T-cell (primary cell): ENCODE measurements at regions not wholly inside any gene's neighbourhood (a gene's known extent, or its start where the extent isn't known, plus 50 kb on each side); places are given as distances from the start of the nearest gene placed in this dataset.
"Not testable (repeated sequence)": the region's sequence is repeated elsewhere in the genome, so short reads cannot be mapped to it uniquely, and the experiment has no call there.

ENCODE experiments used
- ATAC-seq, 4 experiments: fragments of 200-7000 bp in 3 of 4; fragments of 150-1000 bp in 1 of 4; cut with Tn5 transposase; replicated peaks in 1 of 4; 1 replicate in 3 of 4; 2 replicates in 1 of 4; pipeline ENCODE4 v1.10.0; 2021; ENCODE audit warnings: moderate library complexity in 3 of 4, mild to moderate bottlenecking in 2 of 4, moderate number of reproducible peaks in 1 of 4
- CTCF ChIA-PET, 2 donors: fragments of 300-600 bp; sonication (Branson Sonifier 250); formaldehyde crosslinking; loops; one replicate each; lab custom pipeline; 2022; ENCODE audit warnings: antibody characterized with exemption in 2 of 2; lab: Charles Lee
- POLR2A ChIA-PET, 2 donors: fragments of 300-600 bp; sonication (Branson Sonifier 250); formaldehyde crosslinking; loops; one replicate each; lab custom pipeline; 2022; ENCODE audit warnings: antibody characterized with exemption in 2 of 2; lab: Charles Lee
- DNase-seq, 35 experiments: peaks; one replicate each; pipeline versions ENCODE4 v3.0.0 to v3.0.0-alpha.2; 2013 to 2023
- H3K27ac ChIP-seq: one replicate; pipeline ENCODE4 v1.5.1; 2013; ENCODE audit warnings: low read length
- H3K27me3 ChIP-seq, 2 experiments: replicated peaks in 1 of 2; 1 replicate in 1 of 2; 2 replicates in 1 of 2; pipeline versions ENCODE4 v1.6.1 to v1.7.0; 2013; ENCODE audit warnings: low read length in 1 of 2, mixed read lengths in 1 of 2; ENCODE audit not compliant: control insufficient read depth in 2 of 2, insufficient read depth in 2 of 2; ENCODE audit errors: extremely low read depth in 1 of 2
- H3K36me3 ChIP-seq, 2 donors: 1 replicate in 1 of 2; 2 replicates in 1 of 2; pipeline versions ENCODE4 v1.6.1 to v1.7.0; 2013; ENCODE audit warnings: low read length in 1 of 2; ENCODE audit not compliant: control insufficient read depth in 2 of 2, insufficient read depth in 1 of 2; ENCODE audit errors: extremely low read depth in 1 of 2
- H3K4me1 ChIP-seq, 2 experiments: 1 replicate in 1 of 2; 2 replicates in 1 of 2; pipeline versions ENCODE4 v1.6.1 to v1.7.0; 2013; ENCODE audit warnings: low read length in 2 of 2, mixed read lengths in 1 of 2; ENCODE audit not compliant: insufficient read depth in 2 of 2, control insufficient read depth in 1 of 2; ENCODE audit errors: extremely low read depth in 1 of 2
- H3K4me3 ChIP-seq, 2 donors: 1 replicate in 1 of 2; 2 replicates in 1 of 2; pipeline versions ENCODE4 v1.5.1 to v1.7.0; 2013; ENCODE audit warnings: mild to moderate bottlenecking in 2 of 2, low read length in 1 of 2, moderate library complexity in 1 of 2; ENCODE audit not compliant: control insufficient read depth in 1 of 2; ENCODE audit errors: extremely low read depth in 1 of 2
- H3K9me3 ChIP-seq: 2 replicates; pipeline ENCODE4 v1.7.0; 2013
- H3K27ac Mint-ChIP-seq, 2 donors: one replicate each; pipeline ENCODE4 v1.8.0; 2020 to 2021; ENCODE audit warnings: mild to moderate bottlenecking in 2 of 2, mixed read lengths in 2 of 2
- H3K27me3 Mint-ChIP-seq, 2 donors: one replicate each; pipeline ENCODE4 v1.8.0; 2021 to 2022; ENCODE audit warnings: mixed read lengths in 2 of 2
- H3K36me3 Mint-ChIP-seq: one replicate; pipeline ENCODE4 v1.8.0; 2021; ENCODE audit warnings: mixed read lengths
- H3K4me1 Mint-ChIP-seq, 3 donors: one replicate each; pipeline ENCODE4 v1.8.0; 2020 to 2022; ENCODE audit warnings: mixed read lengths in 3 of 3, mild to moderate bottlenecking in 1 of 3
- H3K4me3 Mint-ChIP-seq, 3 donors: one replicate each; pipeline ENCODE4 v1.8.0; 2020 to 2022; ENCODE audit warnings: mild to moderate bottlenecking in 3 of 3, mixed read lengths in 3 of 3, moderate library complexity in 3 of 3
- H3K9me3 Mint-ChIP-seq, 3 donors: one replicate each; pipeline ENCODE4 v1.8.0; 2020 to 2022; ENCODE audit warnings: mixed read lengths in 3 of 3
- WGBS: methylation state at CpG from one replicate; pipeline ENCODE4 v1.1.5; 2013; ENCODE audit warnings: missing lambda C conversion rate; ENCODE audit not compliant: insufficient coverage; 5-methylcytosine and 5-hydroxymethylcytosine counted together

DNA sequence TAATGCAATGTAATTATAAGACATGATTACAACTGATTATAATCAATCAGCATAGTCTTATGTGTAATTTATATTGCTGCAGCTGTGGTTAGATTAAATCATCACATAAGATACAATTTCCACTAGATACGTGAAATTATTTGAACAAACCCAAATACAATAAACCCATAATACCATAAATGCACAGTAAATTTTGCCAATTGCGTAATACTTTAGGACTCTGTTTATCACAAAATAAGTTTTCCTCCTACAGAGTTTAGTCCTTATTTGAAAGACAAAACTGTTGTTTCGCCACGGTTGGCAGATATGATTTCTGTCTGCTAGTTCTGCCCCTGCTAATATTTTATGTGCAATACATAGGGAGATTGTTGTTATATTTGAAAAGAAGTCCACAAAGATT lies 895.9 kb upstream of the ADGRL4 start:
- CTCF ChIA-PET: no interaction called here
- H3K4me1 ChIP-seq: no peaks in the 10 kb centered on the region

GRCh38 chr1:79899914-79900313 lies 893.4 kb upstream of the ADGRL4 start:
- WGBS: 63% methylated on average over 3 of the region's 4 CpGs
- ATAC-seq: no peak
- Mint-ChIP-seq H3K9me3 (peaks cover 12 to 25% (median 15%) of the 10 kb centered on the region in 3 donors), H3K4me3 (no peak overlapping the region), H3K4me1 (no peaks in the 10 kb centered on the region), H3K27me3 (no peaks in the 10 kb centered on the region), H3K36me3 (no peaks in the 10 kb centered on the region), H3K27ac (no peak overlapping the region)
- ChIA-PET CTCF (no interaction called here), POLR2A (no interaction called here)
- Histone ChIP-seq H3K9me3 (no peaks in the 10 kb centered on the region), H3K27me3 (no peaks in the 10 kb centered on the region), H3K27ac (no peak overlapping the region), H3K4me1 (no peaks in the 10 kb centered on the region), H3K36me3 (no peaks in the 10 kb centered on the region), H3K4me3 (no peak overlapping the region)
- DNase-seq: no peak

More for the DNA sequence above, 895.9 kb upstream of the ADGRL4 start:
- no peaks in the 10 kb centered on the region for H3K27me3 ChIP-seq
- H3K27me3 Mint-ChIP-seq: no peaks in the 10 kb centered on the region
- WGBS: no CpG with 5 or more reads among the region's 4 CpGs
- H3K4me1 Mint-ChIP-seq: no peaks in the 10 kb centered on the region
- DNase-seq: no peak
- POLR2A ChIA-PET: no interaction called here
- H3K4me3 Mint-ChIP-seq: no peak overlapping the region
- no peak for ATAC-seq
- no peaks in the 10 kb centered on the region for H3K36me3 Mint-ChIP-seq
- no peaks in the 10 kb centered on the region for H3K36me3 ChIP-seq
- H3K4me3 ChIP-seq: no peak overlapping the region
- H3K9me3 Mint-ChIP-seq: peaks cover 18 to 28% (median 22%) of the 10 kb centered on the region in 3 donors
- H3K27ac ChIP-seq: no peak overlapping the region
- no peak overlapping the region for H3K27ac Mint-ChIP-seq
- H3K9me3 ChIP-seq: no peaks in the 10 kb centered on the region

GRCh38 chr1:79896140-79896539 lies 889.6 kb upstream of the ADGRL4 start:
- Mint-ChIP-seq H3K27me3 (no peaks in the 10 kb centered on the region), H3K4me3 (no peak overlapping the region), H3K4me1 (no peaks in the 10 kb centered on the region), H3K27ac (no peak overlapping the region), H3K9me3 (peaks cover 9 to 36% (median 10%) of the 10 kb centered on the region in 3 donors), H3K36me3 (no peaks in the 10 kb centered on the region)
- Histone ChIP-seq H3K27ac (no peak overlapping the region), H3K4me1 (no peaks in the 10 kb centered on the region), H3K27me3 (no peaks in the 10 kb centered on the region), H3K36me3 (no peaks in the 10 kb centered on the region), H3K9me3 (no peaks in the 10 kb centered on the region), H3K4me3 (no peak overlapping the region)
- ChIA-PET CTCF (no interaction called here), POLR2A (no interaction called here)
- ATAC-seq (no peak), DNase-seq (no peak)
- no CpG with 5 or more reads among the region's 2 CpGs for WGBS

GRCh38 chr1:79895573-79895972 lies 889.0 kb upstream of the ADGRL4 start:
- Histone ChIP-seq H3K4me3 (no peak overlapping the region), H3K27ac (no peak overlapping the region), H3K27me3 (no peaks in the 10 kb centered on the region), H3K9me3 (no peaks in the 10 kb centered on the region), H3K4me1 (no peaks in the 10 kb centered on the region), H3K36me3 (no peaks in the 10 kb centered on the region)
- Mint-ChIP-seq H3K4me1 (no peaks in the 10 kb centered on the region), H3K27me3 (no peaks in the 10 kb centered on the region), H3K27ac (no peak overlapping the region), H3K9me3 (peaks cover 9 to 41% (median 14%) of the 10 kb centered on the region in 3 donors), H3K36me3 (no peaks in the 10 kb centered on the region), H3K4me3 (no peak overlapping the region)
- ATAC-seq (no peak), DNase-seq (no peak)
- CTCF ChIA-PET: interaction anchor here in 1 of 2 donors (0.5 kb wide), 1 partner anchor 1264 kb away, joined by 3 read pairs; no protein-coding TSS in a partner anchor
- POLR2A ChIA-PET: no interaction called here
- WGBS: 60% methylated on average over 2 of the region's 2 CpGs

DNA sequence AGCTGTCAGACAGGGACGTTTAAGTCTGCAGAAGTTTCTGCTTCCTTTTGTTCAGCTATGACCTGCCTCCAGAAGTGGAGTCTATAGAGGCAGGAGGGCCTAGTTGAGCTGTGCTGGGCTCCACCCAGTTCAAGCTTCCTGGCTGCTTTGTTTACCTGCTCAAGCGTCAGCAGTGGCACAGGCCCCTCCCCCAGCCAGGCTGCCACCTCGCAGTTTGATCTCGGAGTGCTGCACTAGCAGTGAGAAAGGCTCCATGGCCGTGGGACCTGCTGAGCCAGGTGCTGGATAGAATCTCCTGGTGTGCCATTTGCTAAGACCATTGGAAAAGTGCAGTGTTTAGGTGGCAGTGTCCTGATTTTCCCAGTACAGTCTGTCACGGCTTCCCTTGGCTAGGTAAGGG lies 887.6 kb upstream of the ADGRL4 start:
- WGBS: 53% methylated on average over 2 of the region's 6 CpGs
- H3K4me3 ChIP-seq, H3K9me3 ChIP-seq, H3K27me3 ChIP-seq, H3K4me1 ChIP-seq, H3K4me1 Mint-ChIP-seq, H3K27ac Mint-ChIP-seq, H3K27ac ChIP-seq, H3K36me3 ChIP-seq, CTCF ChIA-PET, H3K4me3 Mint-ChIP-seq, DNase-seq, H3K27me3 Mint-ChIP-seq, H3K36me3 Mint-ChIP-seq, ATAC-seq: not testable (repeated sequence)
- H3K9me3 Mint-ChIP-seq: peaks cover 8 to 46% (median 9%) of the 10 kb centered on the region in 3 donors
- POLR2A ChIA-PET: interaction anchor here in 1 of 2 donors (0.6 kb wide), 1 partner anchor 1798 kb away, joined by 3 read pairs; no protein-coding TSS in a partner anchor

DNA sequence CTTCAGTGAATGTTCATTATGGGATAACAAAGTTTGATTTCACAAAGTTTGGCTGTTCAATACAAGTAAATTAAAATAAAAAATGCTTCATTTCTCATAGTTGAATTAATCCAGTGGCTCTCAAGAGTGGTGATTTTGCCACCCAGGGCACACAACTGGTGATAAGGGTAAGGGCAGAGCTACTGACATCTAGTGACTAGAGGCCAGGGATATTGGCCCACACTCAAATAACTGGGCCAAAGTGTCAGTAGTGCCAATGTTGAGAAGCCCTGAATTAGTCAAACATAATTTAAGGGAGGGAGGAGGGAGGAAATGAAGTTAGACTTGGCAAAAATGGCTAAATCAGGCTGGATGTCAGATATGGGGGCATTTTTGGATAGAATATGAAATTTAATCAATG lies 880.5 kb upstream of the ADGRL4 start:
- CTCF ChIA-PET: no interaction called here
- H3K27ac Mint-ChIP-seq: no peak overlapping the region
- no peaks in the 10 kb centered on the region for H3K27me3 ChIP-seq
- H3K4me3 Mint-ChIP-seq: no peak overlapping the region
- ATAC-seq: no peak
- POLR2A ChIA-PET: no interaction called here
- H3K9me3 ChIP-seq: no peaks in the 10 kb centered on the region
- no peaks in the 10 kb centered on the region for H3K36me3 Mint-ChIP-seq
- H3K36me3 ChIP-seq: no peaks in the 10 kb centered on the region
- no peaks in the 10 kb centered on the region for H3K4me1 Mint-ChIP-seq
- H3K4me1 ChIP-seq: no peaks in the 10 kb centered on the region
- DNase-seq: no peak
- peaks cover 19 to 47% (median 24%) of the 10 kb centered on the region in 3 donors for H3K9me3 Mint-ChIP-seq
- no peak overlapping the region for H3K4me3 ChIP-seq
- no peaks in the 10 kb centered on the region for H3K27me3 Mint-ChIP-seq
- H3K27ac ChIP-seq: no peak overlapping the region

GRCh38 chr1:79885101-79885500 lies 878.6 kb upstream of the ADGRL4 start:
- Mint-ChIP-seq H3K27me3 (no peaks in the 10 kb centered on the region), H3K9me3 (peaks cover 23 to 33% (median 24%) of the 10 kb centered on the region in 3 donors), H3K36me3 (no peaks in the 10 kb centered on the region), H3K27ac (no peak overlapping the region), H3K4me1 (no peaks in the 10 kb centered on the region), H3K4me3 (no peak overlapping the region)
- Histone ChIP-seq H3K4me3 (no peak overlapping the region), H3K27me3 (no peaks in the 10 kb centered on the region), H3K9me3 (no peaks in the 10 kb centered on the region), H3K27ac (no peak overlapping the region), H3K36me3 (no peaks in the 10 kb centered on the region), H3K4me1 (no peaks in the 10 kb centered on the region)
- no peak for DNase-seq
- ChIA-PET POLR2A (no interaction called here), CTCF (no interaction called here)
- no peak for ATAC-seq
